ENCODE measurements at regions not wholly inside any gene's neighbourhood (a gene's known extent, or its start where the extent isn't known, plus 50 kb on each side); places are given as distances from the start of the nearest gene placed in this dataset.

DNA sequence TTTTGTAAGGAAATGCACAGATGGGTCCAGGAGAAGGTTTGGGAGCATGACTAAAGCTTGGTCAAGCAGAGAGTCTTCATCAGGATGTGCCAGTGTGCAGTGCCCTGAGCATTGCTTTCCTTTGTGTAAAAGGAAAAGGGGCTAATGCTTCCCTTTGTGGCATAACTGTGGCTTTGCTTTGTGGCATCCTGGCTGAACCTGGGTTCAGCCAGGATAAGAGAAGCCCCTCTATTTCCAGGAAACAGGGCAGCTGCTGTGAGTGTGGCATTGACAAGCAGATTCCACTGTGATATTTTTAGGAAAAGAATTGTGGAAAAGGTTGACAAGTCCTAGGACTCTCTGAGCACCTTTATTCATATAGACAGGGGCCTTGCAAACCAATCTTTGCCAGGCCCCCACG is 193.4 kb upstream of the CXCL12 start:
- TF ChIP-seq, protein P1, sequence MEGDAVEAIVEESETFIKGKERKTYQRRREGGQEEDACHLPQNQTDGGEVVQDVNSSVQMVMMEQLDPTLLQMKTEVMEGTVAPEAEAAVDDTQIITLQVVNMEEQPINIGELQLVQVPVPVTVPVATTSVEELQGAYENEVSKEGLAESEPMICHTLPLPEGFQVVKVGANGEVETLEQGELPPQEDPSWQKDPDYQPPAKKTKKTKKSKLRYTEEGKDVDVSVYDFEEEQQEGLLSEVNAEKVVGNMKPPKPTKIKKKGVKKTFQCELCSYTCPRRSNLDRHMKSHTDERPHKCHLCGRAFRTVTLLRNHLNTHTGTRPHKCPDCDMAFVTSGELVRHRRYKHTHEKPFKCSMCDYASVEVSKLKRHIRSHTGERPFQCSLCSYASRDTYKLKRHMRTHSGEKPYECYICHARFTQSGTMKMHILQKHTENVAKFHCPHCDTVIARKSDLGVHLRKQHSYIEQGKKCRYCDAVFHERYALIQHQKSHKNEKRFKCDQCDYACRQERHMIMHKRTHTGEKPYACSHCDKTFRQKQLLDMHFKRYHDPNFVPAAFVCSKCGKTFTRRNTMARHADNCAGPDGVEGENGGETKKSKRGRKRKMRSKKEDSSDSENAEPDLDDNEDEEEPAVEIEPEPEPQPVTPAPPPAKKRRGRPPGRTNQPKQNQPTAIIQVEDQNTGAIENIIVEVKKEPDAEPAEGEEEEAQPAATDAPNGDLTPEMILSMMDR (IDR thresholded peaks at IDR 0.05), result no peak
- TF ChIP-seq POLR2AphosphoS5 (IDR thresholded peaks at IDR 0.05; ENCODE audit: insufficient read depth in 1 of 2, low read depth in 1 of 2), result no peak

Data from vagina (tissue), 2 donors.